ENCODE measurements at regions not wholly inside any gene's neighbourhood (a gene's known extent, or its start where the extent isn't known, plus 50 kb on each side); places are given as distances from the start of the nearest gene placed in this dataset.

GRCh38 chr22:27641049-27641795 lies 160.3 kb downstream of the MN1 start:
- no peak for DNase-seq (ENCODE audit: insufficient read length, low spot score)
- FAIRE-seq: no peak
- TF ChIP-seq POLR2A (IDR thresholded peaks at IDR 0.05; ENCODE audit: low read depth, low read length): no peak

- FAIRE-seq (no peak), DNase-seq (ENCODE audit: insufficient read length, low spot score) (no peak)
- TF ChIP-seq POLR2A (IDR thresholded peaks at IDR 0.05; ENCODE audit: low read depth, low read length): no peak
These were observed 159.3 kb downstream of the MN1 start for GRCh38 chr22:27642104-27642800.

- no peak for TF ChIP-seq POLR2A (IDR thresholded peaks at IDR 0.05; ENCODE audit: low read depth, low read length)
- DNase-seq (ENCODE audit: insufficient read length, low spot score) (no peak), FAIRE-seq (no peak)
These were observed 157.6 kb downstream of the MN1 start for GRCh38 chr22:27643907-27644306.

- no peak for TF ChIP-seq POLR2A (IDR thresholded peaks at IDR 0.05; ENCODE audit: low read depth, low read length)
- FAIRE-seq (no peak), DNase-seq (ENCODE audit: insufficient read length, low spot score) (no peak)
These were observed 157.0 kb downstream of the MN1 start for GRCh38 chr22:27644566-27644965.

- no peak for DNase-seq (ENCODE audit: insufficient read length, low spot score)
- no peak for TF ChIP-seq POLR2A (IDR thresholded peaks at IDR 0.05; ENCODE audit: low read depth, low read length)
- FAIRE-seq: no peak
These were observed 154.0 kb downstream of the MN1 start for GRCh38 chr22:27647540-27647939.

- no peak for DNase-seq (ENCODE audit: insufficient read length, low spot score)
- no peak for TF ChIP-seq POLR2A (IDR thresholded peaks at IDR 0.05; ENCODE audit: low read depth, low read length)
- no peak for FAIRE-seq
These were observed 153.5 kb downstream of the MN1 start for GRCh38 chr22:27648074-27648473.

GRCh38 chr22:27648853-27649252 lies 152.7 kb downstream of the MN1 start:
- FAIRE-seq: no peak
- TF ChIP-seq POLR2A (IDR thresholded peaks at IDR 0.05; ENCODE audit: low read depth, low read length): no peak

DNA sequence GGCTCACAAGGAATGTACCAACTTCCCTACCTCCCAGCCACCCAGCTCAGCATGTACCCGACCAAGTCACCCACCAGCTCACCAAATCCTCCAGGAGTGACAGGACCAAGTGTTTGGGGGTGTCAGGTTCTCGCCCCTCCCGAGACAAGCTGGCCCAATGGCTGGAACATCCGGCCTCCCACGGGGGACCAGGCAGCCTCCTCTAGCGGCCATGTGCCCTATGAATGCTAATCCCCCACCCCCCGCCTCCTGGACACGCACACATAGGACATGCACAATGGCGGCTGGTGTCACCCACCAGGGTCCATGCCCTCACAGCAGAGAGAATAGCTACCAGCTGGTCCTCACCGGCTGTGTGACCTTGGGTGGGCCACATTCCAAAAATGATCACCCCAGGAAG lies 151.0 kb downstream of the MN1 start:
- no peak for DNase-seq (ENCODE audit: insufficient read length, low spot score)
- TF ChIP-seq POLR2A (IDR thresholded peaks at IDR 0.05; ENCODE audit: low read depth, low read length): no peak
- no peak for FAIRE-seq

More at GRCh38 chr22:27648853-27649252, 152.7 kb downstream of the MN1 start:
- DNase-seq (ENCODE audit: insufficient read length, low spot score): no peak

- DNase-seq (ENCODE audit: insufficient read length, low spot score) (no peak), FAIRE-seq (no peak)
- TF ChIP-seq POLR2A (IDR thresholded peaks at IDR 0.05; ENCODE audit: low read depth, low read length): no peak
These were observed 150.6 kb downstream of the MN1 start for GRCh38 chr22:27650985-27651384.

- DNase-seq (ENCODE audit: insufficient read length, low spot score) (no peak), FAIRE-seq (no peak)
- no peak for TF ChIP-seq POLR2A (IDR thresholded peaks at IDR 0.05; ENCODE audit: low read depth, low read length)
These were observed 150.1 kb downstream of the MN1 start for GRCh38 chr22:27651486-27651885.

DNA sequence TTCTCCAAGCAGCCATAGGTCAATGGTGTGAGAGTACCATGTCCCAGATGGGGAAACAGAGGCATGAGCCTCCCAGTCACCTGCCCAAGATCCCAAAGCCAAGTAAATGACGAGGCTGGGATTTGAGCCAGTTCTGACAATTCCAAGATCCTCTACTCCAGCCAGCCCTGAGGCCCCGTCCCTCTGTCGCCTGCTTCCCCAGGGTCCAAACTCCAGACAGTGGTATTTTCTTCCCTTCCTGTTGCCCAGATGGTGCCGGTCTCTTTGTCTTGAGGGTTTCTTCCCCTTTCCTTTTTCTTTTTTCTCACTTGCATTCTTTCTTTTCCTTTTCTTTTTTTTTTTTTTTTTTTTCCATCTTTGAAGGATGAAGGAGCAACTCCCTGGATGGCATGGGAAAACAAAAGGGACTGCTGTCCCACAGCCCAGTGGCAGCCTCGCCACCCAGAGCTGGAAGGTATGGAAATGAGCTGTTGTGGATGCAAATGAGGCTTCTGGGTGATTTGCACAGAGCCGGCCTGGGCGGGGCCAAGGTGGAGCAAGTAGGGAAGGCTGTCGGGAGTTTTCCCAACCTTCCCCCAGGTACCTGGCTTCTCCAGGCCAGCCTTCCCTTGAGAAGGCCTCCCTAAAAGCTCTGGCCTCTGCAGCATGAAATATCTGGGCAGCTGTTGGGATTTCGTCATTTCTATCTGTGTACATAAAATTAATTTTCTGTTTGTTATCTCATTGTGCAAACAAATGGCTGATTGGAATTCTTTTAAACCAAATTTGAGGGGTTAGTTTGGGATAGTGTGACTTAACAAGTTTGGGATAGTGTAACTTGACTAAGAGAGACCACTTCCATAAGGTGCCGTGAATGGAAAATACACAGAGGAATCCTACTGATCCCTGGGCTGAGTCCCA lies 146.8 kb downstream of the MN1 start:
- no peak for FAIRE-seq
- no peak for TF ChIP-seq POLR2A (IDR thresholded peaks at IDR 0.05; ENCODE audit: low read depth, low read length)
- DNase-seq (ENCODE audit: insufficient read length, low spot score): no peak

GRCh38 chr22:27655582-27656185 lies 145.9 kb downstream of the MN1 start:
- no peak for FAIRE-seq
- TF ChIP-seq POLR2A (IDR thresholded peaks at IDR 0.05; ENCODE audit: low read depth, low read length): no peak
- no peak for DNase-seq (ENCODE audit: insufficient read length, low spot score)

DNA sequence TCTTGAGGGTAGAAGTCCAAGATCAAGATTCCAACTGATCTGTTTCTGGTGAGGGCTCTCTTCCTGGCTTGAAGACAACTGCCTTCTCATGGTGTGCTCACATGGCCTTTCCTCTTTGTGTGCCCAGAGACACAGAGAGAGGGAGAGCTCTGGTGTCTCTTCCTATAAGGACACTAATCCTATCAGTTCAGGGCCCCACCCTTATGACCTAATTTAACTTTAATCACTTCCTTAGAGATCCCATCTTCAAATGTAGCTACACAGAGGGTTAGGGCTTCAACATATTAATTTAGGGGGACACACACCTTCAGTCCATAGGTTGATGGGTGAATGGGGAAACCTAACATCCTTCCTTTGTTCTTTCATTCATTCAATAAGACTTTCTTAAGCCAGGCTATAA lies 144.6 kb downstream of the MN1 start:
- no peak for FAIRE-seq
- TF ChIP-seq POLR2A (IDR thresholded peaks at IDR 0.05; ENCODE audit: low read depth, low read length): no peak

DNA sequence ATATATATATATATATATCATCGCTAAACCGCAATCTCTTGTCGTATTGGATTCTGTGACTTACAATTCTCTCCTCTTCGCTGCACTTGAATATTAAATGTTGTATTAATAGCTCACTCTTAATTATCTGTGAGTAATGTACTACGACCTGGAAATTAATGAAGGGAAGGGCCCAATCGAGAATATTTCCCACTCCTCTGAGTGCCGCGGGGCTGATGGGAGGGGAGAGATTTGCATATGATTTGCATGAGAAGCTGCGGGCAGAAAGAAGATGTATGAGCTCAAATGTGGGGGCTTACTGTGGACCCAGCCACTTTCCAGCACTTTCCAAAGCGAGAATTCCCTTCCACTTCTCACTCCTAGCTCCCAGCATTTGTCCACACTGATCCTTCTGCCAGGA lies 141.2 kb downstream of the MN1 start:
- TF ChIP-seq POLR2A (IDR thresholded peaks at IDR 0.05; ENCODE audit: low read depth, low read length): no peak
- DNase-seq (ENCODE audit: insufficient read length, low spot score) (no peak), FAIRE-seq (no peak)

More for the DNA sequence above, 144.6 kb downstream of the MN1 start:
- DNase-seq (ENCODE audit: insufficient read length, low spot score): no peak
